HG03175 (cell line): ENCODE measurements at regions not wholly inside any gene's neighbourhood (a gene's known extent, or its start where the extent isn't known, plus 50 kb on each side); places are given as distances from the start of the nearest gene placed in this dataset.

Source experiments
- ATAC-seq: cut with Tn5 transposase; IDR thresholded peaks from one replicate; pipeline ENCODE4 v1.9.1; 2021; ENCODE audit warnings: mild to moderate bottlenecking, moderate library complexity; ENCODE audit not compliant: unreplicated experiment

- ATAC-seq = no peak
Observed at GRCh38 chr6:111957623-111958315, 84.5 kb upstream of the FYN start.

GRCh38 chr6:111958534-111958933 is 85.3 kb upstream of the FYN start:
- no peak for ATAC-seq

GRCh38 chr6:111959766-111960165 is 86.5 kb upstream of the FYN start:
- no peak for ATAC-seq

- no peak for ATAC-seq
Observed at GRCh38 chr6:111967131-111967530, 86.8 kb upstream of the CCN6 start.

GRCh38 chr6:111970426-111970825 is 83.5 kb upstream of the CCN6 start:
- no peak for ATAC-seq

- ATAC-seq = no peak
Observed at GRCh38 chr6:111971181-111971841, 82.6 kb upstream of the CCN6 start.

GRCh38 chr6:111971866-111972532 is 81.9 kb upstream of the CCN6 start:
- no peak for ATAC-seq

GRCh38 chr6:111972745-111973117 is 81.2 kb upstream of the CCN6 start:
- no peak for ATAC-seq

- ATAC-seq = no peak
Observed at GRCh38 chr6:111973118-111973761, 80.7 kb upstream of the CCN6 start.

GRCh38 chr6:111973927-111974639 is 79.8 kb upstream of the CCN6 start:
- no peak for ATAC-seq

- ATAC-seq = no peak
Observed at GRCh38 chr6:111975466-111975865, 78.4 kb upstream of the CCN6 start.

GRCh38 chr6:111976139-111976538 is 77.8 kb upstream of the CCN6 start:
- ATAC-seq = no peak

- no peak for ATAC-seq
Observed at GRCh38 chr6:111978532-111979149, 75.3 kb upstream of the CCN6 start.

- no peak for ATAC-seq
Observed at GRCh38 chr6:111979633-111980032, 74.3 kb upstream of the CCN6 start.

- ATAC-seq = no peak
Observed at GRCh38 chr6:111980143-111980542, 73.8 kb upstream of the CCN6 start.

GRCh38 chr6:111980971-111981840 is 72.7 kb upstream of the CCN6 start:
- ATAC-seq = no peak

GRCh38 chr6:111982681-111983080 is 71.2 kb upstream of the CCN6 start:
- ATAC-seq = no peak

- ATAC-seq = no peak
Observed at GRCh38 chr6:111983193-111983592, 70.7 kb upstream of the CCN6 start.

GRCh38 chr6:111984081-111984480 is 69.8 kb upstream of the CCN6 start:
- ATAC-seq = no peak
